GM19324 (cell line): ENCODE measurements at regions not wholly inside any gene's neighbourhood (a gene's known extent, or its start where the extent isn't known, plus 50 kb on each side); places are given as distances from the start of the nearest gene placed in this dataset.

ENCODE experiments used
- ATAC-seq: cut with Tn5 transposase; IDR thresholded peaks from one replicate; pipeline ENCODE4 v1.9.1; 2021; ENCODE audit warnings: mild to moderate bottlenecking, moderate library complexity; ENCODE audit not compliant: unreplicated experiment, low FRiP score

DNA sequence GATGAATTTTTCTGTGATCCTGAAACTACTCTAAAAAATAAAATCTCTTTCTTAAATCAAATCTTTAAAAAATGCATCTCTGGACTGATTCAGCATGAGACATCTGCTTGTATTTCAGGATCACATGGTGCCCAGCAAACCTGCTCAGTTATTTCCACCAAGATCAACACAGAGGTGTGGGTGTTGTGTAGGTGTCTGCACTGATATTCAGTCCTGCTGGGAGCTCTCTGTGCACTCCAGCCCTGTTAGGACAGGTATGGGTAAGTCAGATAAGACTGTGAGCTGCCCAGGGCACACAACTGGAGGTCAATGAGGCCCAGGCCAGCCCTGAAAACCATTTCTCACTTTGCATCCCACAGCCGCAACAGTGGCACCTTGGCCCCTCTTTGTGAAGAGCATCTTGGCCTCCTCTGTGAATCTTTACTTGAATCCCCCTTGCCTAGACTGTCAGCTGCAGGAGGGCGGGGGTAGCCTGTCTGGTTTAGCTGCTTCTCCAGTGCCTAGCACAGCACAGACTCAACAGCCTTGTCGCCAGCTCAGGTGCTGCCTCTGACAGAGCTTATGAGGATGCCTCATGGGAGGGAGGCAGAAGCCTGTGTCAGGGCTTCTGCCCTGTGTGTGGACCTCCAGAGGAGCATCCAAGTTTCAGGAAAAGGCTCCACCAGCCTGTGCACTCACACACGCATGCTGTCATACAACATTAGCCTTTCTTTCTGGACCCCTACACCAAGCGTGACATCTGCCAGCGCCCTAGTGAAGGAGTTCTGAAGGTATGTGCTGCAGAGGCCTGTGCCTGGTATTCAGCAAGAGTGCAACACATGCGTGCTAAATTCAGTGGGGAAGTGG lies 187.6 kb upstream of the CST7 start:
- ATAC-seq = no peak

DNA sequence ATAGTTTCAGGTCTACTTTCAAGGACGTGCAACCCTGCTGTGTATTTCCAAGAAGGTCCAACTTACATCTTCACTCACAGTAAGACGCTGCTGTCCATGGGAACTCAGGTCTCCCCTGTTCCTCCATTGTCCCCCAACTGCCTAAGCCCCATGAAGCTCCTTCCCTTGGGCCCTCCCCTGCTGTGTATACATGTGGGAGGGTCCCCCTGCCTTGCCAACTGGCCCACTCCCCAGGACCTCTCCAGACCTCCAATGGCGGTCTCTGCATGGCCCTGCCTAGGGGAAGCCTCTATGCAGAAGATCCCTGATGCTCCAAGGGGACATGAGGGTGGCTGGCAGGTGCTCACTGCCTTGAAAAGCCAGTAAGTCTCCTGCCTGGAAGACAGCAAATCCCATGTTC lies 186.7 kb upstream of the CST7 start:
- no peak for ATAC-seq

- ATAC-seq = no peak
These were observed 186.2 kb upstream of the CST7 start for GRCh38 chr20:24762791-24763350.

GRCh38 chr20:24763386-24764026 lies 185.6 kb upstream of the CST7 start:
- ATAC-seq = no peak

- ATAC-seq = no peak
These were observed 184.9 kb upstream of the CST7 start for GRCh38 chr20:24764027-24764793.

DNA sequence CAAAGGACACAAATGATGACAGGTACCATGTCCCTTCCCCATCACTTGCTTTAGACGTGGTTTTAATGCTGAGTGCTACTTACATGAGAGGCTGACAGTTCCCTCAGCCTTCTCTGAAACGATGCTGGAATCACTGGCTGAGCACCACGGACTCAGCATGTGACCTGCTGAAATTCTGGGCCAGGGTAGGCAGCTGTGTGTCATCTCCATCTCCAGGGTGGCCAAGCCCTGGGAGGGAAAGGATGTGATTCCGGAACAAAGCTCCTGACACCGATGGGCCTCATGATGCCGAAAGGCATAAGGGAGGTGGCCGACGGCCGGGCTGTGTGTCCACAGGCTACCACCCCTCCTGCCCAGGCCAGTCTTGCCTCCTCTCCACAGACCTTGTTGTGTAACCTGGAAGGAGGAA lies 184.3 kb upstream of the CST7 start:
- ATAC-seq = no peak

DNA sequence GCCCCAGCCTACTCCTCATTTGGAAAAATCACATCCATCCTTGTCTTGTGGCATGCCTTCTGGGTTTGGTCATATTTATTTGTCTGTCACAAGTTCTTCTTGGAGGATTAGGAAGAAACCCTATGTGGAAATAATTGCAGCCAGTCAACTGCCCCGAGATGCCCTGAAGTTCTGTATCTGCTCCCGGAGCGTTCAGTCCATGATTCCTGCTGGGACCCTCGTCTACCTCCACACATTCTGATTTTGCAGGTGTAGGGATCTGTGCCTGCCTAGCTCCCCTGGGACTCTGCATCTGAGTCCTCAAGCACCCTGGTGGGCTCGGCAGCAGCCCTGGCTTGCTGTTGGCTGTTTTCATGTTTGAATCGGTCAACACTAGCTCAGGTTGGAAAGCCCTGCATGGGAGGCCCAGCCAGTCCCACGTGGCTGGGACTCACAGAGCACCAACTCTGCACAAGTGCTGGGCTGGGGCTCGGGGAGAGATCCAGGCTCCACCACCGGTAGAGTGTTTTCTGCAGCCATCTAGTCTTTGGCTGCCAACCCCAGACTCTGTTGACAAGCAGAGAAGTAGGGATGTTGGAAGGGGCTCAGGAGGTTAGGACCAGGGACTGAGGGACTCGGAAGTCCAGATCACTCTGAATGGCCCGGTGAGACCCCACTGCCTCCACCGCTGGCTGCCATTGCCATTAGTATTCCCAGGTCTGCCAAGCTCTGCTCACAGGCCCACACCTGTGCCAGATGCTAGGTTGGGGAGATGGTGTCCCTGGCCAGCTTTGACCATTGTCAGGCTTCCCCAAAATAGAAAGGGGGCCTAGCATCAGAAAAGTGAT lies 183.5 kb upstream of the CST7 start:
- no peak for ATAC-seq

DNA sequence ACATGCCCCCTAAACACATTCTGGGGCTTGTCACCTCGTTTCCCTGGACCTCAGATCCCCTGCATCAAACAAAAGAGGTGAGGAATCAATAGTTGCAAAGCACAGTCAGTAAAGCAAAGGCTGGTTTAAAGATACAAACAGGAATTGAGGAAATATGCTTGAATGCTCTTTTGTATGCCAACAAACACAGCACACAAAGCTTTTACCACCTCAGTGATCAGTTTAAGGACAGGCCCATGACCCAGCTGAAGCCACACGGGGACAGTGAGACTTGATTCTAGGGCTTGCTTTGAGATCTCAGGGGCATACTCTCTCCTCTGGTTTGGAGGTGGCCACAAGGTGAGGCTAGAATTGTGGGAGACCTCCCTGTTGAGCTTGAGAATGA lies 182.9 kb upstream of the CST7 start:
- ATAC-seq = no peak

DNA sequence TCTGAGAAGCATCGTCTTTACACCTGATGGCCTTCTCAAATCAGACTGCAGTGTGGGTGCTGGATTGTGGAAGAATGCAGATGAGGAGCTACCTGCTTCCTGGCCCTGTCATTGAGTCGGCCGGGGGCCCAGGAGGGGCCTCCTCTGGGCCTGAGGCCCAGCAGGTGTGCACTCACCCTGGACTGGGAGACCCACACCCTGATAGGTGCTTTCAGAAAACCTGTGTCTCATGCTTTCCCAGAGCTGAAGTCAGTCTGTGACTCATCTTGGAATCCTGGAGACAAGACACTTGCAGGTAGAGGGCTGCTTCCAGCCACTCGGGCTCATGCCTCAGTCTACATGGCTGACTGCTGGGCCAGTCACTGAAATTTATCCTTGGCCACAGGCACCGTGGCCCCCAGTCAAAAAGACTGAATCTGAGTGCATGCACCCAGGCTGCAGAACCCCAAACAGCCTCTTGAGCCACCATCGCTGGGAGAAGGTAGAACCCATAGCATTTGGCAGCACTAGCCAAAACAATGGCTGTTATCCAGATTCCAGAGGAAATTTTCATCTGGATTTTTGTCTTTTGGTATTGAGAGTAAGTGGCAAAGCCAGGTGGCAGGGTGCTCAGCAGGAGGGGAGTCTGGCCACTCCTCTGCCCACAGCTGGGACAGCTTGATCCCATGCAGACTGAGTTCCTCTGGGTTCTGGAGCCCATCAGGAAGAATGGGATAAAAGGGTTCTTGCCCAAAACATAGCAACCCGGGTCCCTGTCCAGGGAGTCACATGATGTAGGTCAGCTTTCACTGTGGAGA lies 182.0 kb upstream of the CST7 start:
- ATAC-seq = no peak

DNA sequence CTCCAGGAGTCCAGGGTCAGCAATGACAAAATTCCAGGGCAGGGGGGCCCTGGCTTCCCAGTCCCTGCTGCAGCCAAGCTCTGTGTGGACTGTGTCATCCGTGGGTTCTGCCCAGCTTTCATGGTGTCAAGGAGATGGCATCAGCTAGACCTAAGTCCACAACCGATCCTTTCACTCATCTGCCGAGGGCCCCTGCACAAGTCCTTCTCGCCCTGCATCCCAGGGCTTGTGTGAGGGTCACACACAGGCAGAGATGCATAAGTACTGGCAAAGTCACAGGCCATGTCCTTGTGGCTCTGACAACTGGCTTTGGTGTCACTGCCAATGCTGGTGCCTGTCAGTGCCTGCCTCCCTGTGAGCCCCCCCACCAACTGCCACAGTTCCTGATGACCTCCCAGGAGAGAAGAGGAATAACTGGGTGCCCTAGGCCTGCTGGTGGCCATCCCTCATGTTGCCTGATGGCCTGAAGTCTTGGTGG lies 181.4 kb upstream of the CST7 start:
- no peak for ATAC-seq

DNA sequence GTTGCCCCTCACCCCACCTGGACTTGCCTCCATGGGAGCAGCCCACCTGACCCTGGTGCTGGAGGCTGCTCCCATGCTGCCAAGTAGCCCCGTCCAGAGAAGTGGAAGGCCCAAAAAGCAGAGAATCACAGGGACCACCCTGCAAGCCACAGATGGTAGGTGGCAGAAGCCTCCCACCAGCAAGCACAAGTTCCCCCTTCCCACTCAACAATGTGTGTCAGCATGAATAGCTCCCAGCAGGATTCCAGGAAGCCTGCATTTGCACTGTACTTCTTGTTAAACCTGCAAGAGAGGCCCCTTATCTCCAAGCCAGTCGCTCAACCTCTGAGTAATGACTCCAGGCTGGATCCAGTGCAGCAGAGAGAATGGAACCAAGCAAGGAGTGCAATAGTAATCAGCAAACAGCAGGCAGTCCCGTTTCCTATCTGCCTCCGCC lies 180.8 kb upstream of the CST7 start:
- no peak for ATAC-seq

DNA sequence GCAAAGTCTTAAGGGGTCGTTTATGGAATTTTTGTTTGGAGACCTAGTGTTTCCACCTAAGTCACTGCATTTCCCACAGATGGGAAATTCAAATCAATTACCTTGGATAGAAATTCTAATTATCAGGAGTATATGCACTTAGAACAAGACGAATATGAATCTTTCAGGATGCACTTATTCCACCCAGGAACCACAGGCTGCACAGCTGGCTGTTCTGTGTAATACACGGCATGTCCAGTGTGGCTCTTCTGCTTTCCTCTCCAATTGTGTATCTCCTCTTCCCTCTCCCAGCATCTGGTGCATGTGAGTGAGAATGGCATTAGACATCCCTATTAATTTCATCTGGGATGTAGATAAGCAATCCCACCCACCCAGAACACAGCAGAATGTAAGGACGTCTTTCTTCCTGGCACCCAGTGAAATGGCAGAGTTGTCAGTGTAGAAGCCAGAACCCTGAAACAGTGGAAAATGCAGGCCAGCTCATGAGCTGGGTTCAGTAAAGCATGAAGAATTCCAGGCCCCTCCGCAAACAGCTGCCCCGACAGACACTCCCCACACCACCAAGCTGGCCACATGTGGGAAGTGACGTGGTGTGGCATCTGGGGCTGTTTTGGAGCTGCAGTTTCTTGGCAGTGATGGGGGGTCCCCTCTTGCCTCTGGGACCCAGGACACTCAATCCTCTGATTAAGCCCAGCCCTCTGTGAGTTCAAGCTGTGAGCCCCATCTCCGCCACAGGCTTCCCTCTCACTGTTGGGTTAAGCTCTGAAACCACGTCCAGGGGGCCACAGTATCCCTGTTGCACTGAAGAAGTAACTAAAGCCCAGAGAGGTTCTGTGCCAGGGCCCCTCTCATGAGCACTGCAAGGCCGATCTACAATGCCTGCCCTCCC lies 180.1 kb upstream of the CST7 start:
- ATAC-seq = no peak

GRCh38 chr20:24769878-24770627 lies 179.0 kb upstream of the CST7 start:
- no peak for ATAC-seq

GRCh38 chr20:24770628-24771541 lies 178.2 kb upstream of the CST7 start:
- no peak for ATAC-seq

GRCh38 chr20:24771542-24772061 lies 177.5 kb upstream of the CST7 start:
- no peak for ATAC-seq

DNA sequence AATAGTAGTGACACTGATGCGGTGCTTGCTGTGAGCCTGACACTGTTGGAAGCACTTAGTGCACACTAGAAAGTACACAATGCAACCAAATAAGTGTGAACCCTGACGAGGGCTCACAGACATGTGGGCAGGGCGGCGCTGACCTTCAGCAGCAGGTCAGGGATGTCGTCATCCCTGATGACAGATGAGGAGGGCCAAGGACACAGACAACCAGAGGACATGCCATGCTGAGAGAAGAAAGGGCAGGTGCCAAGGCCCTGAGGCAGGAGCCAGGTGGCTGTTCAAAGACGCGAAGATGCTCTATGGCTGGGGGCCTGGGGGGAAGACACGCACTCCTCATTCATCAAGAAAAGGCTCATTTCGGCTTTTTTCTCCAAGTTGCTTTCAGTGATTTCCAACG lies 176.4 kb upstream of the CST7 start:
- no peak for ATAC-seq
